CD4-positive, alpha-beta T cell treated with Interleukin-1 beta for 1 hour (primary cell): ENCODE measurements at regions not wholly inside any gene's neighbourhood (a gene's known extent, or its start where the extent isn't known, plus 50 kb on each side); places are given as distances from the start of the nearest gene placed in this dataset.

ENCODE experiments used
- DNase-seq, 2 donors: peaks; one replicate each; pipeline ENCODE4 v3.0.0-alpha.2; 2020 to 2022

- DNase-seq = no peak
These were observed 231.2 kb upstream of the ARRDC4 start for GRCh38 chr15:97729270-97729669.

- DNase-seq = no peak
These were observed 230.2 kb upstream of the ARRDC4 start for GRCh38 chr15:97730315-97730714.

- no peak for DNase-seq
These were observed 228.6 kb upstream of the ARRDC4 start for GRCh38 chr15:97731859-97732258.

- no peak for DNase-seq
These were observed 227.1 kb upstream of the ARRDC4 start for GRCh38 chr15:97733373-97733772.

DNA sequence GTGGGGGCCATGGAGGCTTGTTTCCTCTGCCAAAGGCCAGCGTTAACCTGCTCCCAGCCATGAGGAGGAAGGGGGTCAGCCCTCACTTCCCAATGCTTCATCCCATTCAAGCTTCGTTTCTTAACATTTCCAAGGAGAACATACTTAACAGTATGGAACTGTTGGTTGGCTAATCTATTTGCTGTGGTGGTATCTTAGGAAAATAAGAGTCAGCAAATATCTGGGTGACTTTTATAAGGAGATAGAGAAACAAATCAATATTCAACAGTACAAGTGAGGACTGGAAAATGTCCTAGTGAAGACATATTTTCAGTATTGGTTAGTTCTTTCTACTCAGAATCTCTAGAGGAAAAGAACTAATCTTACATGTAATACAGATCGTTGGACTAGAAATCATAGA, 223.8 kb upstream of the ARRDC4 start:
- DNase-seq = no peak

DNA sequence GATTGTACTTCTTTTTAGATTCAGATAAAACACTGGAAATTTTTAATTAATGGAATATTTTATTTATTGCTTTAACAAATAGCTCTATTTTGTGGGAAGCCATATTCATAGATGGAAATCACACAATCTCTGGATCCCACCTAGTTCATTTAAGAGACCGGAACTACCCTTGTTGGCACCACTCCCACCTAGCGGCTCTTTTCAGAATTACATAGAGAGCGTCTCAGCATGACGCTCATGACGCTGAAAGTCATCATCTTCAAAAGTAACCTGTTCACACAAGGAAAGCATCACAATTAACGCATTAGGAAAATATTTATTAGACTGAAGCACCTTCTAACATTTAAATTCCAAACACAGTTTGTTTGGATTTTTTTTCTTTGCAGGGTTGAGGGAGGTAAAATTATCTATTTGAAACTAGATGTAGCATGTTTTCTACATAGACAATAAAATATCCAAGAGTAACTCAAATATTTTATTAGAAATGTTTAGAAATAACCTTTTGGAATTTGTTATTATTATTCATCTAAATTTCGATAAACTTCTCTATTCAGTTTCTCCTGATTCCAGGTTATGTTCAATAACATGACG, 214.9 kb upstream of the ARRDC4 start:
- DNase-seq = peak in 1 of 2 donors; percentile 2

GRCh38 chr15:97747342-97747741, 213.2 kb upstream of the ARRDC4 start:
- no peak for DNase-seq

- DNase-seq = no peak
These were observed 211.9 kb upstream of the ARRDC4 start for GRCh38 chr15:97748576-97748975.

DNA sequence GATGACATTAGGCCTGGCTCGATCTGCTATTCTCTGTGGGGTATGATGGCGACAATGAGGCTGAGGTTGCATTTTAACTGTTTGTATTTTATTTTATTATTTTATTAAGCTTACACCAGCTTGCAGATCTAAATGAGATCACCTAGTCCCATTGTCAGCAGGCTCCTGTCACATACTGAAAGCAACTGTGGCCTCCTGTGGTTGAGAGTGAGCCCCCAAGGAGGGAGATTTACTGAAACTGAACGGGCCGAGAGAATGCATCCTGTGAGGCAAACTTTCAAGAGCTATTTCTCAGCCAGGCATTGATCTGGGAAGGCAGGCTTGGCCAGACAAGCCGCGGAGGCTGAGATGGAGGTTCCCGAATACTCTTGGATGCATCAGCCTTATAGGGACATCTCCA, 210.4 kb upstream of the ARRDC4 start:
- no peak for DNase-seq

- DNase-seq = no peak
These were observed 204.8 kb upstream of the ARRDC4 start for GRCh38 chr15:97755726-97756125.

GRCh38 chr15:97759363-97759762, 201.1 kb upstream of the ARRDC4 start:
- no peak for DNase-seq

DNA sequence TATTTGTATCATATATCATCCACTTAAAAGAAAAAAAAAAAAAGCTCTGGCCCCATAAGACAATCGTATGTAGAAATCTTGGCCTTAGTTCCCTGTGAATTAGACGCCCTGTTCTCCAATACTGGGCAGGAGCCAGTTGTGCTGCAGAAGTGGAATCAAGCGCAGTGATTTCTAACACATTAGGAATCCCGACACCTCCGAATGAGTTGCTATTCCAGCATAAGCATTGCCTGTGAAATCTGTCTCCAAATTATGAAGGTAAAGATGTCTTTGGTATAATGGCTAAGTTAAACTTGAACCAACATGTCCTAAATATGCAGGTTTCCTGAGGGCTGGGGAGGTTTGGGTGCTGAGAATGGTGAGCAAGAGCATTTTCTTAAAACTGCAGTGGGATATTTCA, 199.4 kb upstream of the ARRDC4 start:
- no peak for DNase-seq

DNA sequence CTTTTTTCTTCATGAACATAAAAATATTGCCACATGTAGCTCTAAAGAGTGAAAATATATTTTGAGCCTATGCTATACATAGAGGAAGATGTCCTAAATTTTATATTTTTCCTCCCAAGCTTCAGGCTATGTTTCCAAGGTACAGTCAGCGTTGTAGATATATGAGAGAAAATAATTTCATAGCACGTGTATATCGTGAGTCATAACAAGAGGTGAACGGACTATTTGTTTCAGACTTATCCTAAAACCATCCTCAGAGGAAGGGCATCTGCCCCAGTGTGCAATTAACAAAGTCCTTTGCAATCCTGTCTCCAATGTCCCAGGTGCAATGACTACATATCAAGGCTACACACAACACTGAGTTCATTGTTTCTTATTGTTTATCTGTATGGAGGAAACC, 177.3 kb upstream of the ARRDC4 start:
- no peak for DNase-seq

DNA sequence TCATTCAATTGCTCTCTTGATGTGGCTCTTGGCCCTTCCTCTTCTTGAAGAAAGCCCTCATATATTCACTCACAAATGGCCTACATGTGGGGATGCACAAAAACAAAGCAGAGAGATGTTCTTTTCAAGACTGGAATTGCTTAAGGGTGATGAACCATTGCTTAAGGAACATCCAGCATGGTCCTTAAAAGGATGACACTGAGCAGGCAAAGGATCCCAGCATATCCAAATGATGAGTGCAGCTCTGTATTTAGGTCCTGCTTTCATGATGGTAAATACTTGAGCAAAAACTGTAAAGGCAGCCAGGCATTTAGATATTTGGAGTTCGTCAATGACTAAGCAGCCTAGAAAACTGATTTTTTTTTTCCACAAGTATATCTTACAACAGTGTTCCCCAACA, 173.8 kb upstream of the ARRDC4 start:
- DNase-seq = no peak

- no peak for DNase-seq
These were observed 170.3 kb upstream of the ARRDC4 start for GRCh38 chr15:97790180-97790579.

DNA sequence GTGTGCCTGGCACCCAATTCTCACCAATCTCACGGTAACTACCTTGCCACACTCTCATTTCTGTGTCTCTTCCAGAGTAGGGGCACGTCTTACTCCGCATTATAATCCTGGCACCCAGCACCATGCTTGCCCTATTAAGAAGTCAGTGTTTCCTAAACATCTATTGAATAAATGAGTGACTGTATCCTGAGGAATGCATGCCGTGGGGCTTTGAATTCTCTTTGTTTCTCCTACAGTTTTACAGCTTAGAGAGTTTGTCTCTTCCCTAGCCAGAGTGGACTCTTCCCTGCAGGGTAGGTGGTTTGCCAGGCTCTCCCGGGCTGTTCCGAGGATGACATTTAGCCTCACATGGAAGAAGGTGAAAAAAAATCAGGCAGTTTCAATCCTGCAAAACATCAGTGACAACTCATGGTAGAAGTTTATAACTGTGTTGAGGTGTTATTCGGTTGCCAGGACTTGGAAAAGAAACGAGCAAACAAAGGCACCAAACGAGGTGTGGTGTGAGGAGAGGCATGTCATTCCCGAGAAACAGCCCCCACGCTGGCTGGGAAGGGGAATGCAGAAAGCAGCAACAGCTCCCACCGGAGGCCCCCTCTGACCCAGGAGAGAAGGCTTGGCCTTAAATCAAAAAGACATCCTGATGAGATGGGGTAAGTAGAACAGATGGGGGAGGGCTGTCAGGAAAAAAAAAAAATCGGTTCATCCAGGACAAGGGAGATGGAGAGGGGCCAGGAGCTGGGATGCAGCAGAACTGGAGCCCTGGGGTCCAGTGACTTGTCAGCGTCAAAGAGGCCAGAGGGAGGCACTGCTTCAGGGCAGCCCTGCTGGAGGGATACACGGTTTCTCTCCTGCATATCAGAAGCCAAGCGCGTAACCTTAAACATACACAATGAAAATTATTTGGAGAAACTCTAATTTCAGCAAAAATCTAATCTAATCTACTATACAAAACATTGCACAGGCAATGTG, 168.4 kb upstream of the ARRDC4 start:
- DNase-seq = no peak

- DNase-seq = no peak
These were observed 155.6 kb upstream of the ARRDC4 start for GRCh38 chr15:97804950-97805349.

GRCh38 chr15:97806766-97807165, 153.7 kb upstream of the ARRDC4 start:
- no peak for DNase-seq

DNA sequence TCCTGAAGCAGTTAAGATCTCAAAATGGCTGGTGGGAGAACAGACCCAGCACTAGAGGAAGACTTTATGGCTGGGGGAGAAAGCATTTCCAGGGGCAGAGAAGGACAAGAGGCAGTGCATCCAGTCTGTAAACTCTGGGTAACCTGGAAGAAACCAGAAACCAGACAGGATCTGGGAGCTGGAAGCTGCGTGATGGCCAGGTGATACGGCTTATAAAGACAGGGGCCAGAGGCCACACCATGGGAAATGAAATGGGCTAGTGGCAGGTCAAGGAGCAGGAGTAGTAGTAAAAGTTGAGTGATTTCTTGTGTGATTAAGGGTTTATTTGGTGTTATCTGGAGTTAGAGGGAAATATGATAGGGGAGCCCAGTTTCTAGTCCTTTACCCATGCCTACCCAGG, 144.7 kb upstream of the ARRDC4 start:
- no peak for DNase-seq

GRCh38 chr15:97817276-97817890, 143.1 kb upstream of the ARRDC4 start:
- DNase-seq = no peak

- DNase-seq = no peak
These were observed 124.5 kb upstream of the ARRDC4 start for GRCh38 chr15:97836003-97836402.

DNA sequence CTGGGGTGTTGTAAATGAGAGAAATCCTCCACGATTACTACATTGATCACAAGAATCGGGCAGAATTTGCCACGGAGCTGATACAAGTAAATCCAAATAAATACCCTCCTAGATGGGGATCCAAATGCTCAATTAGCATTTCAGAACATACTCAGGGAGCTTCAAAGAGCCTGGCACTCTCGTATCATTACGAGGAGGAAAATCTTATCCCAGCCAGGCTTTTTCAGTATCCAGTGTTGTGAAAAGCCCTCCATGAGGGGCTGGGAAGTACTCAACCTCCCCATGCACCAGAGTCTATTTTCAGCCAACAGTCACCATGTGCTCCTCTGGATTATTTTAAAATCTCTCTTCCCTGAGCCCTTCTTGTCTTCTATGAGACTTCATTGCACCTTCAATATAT, 122.6 kb upstream of the ARRDC4 start:
- no peak for DNase-seq

DNA sequence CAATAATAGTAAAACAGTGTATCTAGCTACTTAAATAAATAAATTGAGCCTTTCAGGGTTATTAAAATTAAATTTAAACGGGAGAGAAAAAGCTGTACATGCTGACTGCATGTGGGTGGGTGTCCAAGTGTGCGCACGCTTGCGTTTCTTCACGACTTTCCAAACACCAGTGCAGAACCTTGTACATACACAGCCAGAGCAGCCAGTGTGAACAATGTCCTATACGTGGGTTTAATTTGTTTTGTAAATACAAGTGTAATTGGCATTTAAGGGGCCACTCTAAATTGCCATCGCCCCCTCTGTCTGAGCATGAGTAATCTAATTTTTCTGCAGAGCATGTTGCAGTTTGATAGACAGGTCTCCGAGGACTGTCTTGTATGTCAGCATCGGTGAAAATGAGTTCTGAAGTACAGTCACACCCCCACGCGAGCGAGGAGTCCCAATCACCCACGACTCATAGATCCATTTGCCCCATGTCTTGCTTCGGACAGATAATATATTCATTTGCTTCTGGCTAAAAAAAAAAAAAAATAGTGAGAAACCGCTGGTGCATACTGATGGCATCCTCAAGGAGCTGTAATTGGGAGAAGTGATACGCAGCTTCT, 121.8 kb upstream of the ARRDC4 start:
- DNase-seq = no peak

DNA sequence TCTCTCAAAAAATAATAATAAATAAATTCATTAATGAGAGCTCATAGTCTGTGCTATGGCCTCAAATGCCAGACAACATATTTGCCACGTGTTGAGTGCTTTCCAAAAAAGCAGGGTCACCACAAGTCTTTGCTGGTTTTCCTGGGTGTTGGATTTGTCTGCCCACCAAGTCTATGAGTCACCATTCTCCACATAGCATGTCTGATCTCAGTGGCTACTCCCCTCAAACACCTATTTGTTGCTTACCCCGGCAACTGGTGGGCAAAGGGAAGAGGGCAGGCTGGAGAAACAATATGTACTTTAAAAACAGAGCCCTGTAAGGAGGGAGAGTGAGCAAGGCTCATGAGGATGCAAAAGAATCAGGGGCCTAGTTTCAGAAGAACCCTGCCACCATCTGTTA, 120.0 kb upstream of the ARRDC4 start:
- no peak for DNase-seq
